Stimulated activated CD4-positive, alpha-beta T cell treated with anti-CD3 and anti-CD28 coated beads, Interleukin-12 subunit alpha, Interleukin-12 subunit beta, amount 100 ng/mL, for 4 hours (primary cell): ENCODE measurements at regions not wholly inside any gene's neighbourhood (a gene's known extent, or its start where the extent isn't known, plus 50 kb on each side); places are given as distances from the start of the nearest gene placed in this dataset.

ENCODE experiments used
- DNase-seq: peaks from one replicate; pipeline ENCODE4 v3.0.0-alpha.2; 2020

- no peak for DNase-seq
Observed at GRCh38 chr16:11476676-11477075, 110.0 kb downstream of the LITAF start.

DNA sequence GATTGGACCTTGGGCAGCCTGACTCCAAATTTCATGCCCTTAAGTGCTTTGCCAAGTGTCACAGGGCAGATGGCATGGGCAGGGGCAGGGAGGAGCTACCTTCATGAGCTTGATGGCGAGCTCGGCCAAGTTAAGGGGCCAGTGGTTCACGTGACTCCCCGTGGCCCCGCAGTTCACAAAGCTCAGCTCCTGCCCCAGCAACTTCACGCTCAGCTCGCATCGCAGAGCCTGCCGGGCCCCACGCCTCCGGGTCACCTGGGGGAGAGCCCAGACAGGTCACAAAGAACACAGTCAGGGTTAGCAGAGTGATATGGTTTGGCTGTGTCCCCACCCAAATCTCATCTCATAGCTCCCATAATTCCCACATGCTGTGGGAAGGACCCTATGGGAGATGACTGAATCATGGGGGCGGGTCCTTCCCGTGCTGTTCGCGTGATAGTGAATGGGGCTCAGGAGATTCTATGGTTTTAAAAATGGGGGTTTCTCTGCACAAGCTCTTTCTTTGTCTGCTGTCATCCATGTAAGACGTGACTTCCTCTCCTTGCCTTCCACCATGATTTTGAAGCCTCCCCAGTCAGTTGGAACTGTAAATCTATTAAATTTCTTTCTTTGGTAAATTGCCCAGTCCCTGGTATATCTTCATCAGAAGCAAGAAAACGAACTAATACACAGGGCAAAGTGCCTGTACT lies 108.1 kb downstream of the LITAF start:
- no peak for DNase-seq

DNA sequence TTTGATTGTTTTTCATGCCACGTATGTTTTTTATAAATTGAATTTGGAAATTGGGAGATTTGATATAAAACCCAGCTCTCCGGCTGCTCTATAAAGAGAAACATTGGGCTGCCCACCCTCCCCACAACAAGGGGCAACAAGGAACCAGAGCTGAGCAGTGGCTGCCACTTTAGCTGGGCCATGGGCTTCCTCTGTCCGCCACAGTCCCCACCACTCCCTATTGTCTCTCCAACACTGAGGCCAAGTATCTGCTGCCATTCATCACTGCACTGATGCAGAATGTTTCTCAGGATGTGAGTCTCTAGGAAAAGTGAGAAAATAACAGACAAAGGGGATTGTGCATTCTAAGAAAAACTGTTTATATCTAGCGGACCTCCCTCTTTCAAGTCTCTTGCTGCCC lies 106.8 kb downstream of the LITAF start:
- DNase-seq, result no peak

- DNase-seq, result no peak
Observed at GRCh38 chr16:11480634-11481033, 106.1 kb downstream of the LITAF start.

DNA sequence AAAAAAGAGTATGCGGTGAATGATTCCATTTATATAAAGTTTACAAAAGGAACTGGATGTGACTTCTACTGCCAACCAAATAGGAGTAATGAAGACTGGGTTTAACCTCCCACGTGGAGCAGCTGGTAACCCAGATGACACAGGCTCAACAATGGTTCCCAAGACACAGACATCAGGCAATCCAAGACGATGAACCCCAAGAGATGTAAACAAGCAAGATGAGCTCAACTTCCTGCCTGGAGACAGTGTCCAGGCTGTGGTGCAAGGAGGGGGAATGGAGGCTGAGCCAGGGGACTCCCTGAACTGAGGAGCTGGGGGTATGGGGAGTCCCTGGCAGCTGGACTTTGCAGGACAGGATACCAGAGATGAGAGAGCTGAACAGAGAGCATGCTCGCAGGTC lies 104.7 kb downstream of the LITAF start:
- no peak for DNase-seq

DNA sequence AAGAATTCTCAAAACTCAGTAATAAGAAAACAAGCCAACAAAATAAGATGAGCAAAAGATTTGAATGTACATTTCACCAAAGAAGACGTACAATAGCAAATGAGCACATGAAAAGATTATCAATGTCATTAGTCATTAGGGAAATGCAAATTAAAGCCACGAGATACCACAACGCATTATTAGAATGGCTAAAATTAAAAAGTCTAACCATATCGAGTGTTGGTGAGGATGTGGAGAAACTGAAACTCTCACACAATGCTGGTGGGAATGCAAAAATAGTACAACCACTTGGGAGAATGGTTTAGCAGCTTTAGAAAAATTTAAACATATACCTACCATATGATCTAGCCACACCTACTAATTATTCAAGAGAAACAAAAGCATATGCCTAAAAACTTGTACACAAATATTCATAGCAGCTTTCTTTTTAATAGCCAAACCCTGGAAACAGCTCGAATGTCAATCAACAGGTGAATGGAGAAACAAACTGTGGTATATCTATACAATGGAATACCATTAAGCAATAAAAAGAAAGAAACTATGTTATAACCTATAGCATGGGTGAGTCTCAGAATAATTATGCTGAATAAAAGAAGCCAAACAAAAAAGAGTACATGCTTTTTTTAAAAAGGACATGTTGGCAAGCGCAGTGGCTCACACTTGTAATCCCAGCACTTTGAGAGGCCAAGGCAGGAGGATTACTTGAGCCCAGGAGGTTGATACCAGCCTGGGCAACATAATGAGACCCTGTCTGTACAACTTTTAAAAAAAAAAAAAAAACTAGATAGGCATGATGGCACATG lies 103.6 kb downstream of the LITAF start:
- no peak for DNase-seq

DNA sequence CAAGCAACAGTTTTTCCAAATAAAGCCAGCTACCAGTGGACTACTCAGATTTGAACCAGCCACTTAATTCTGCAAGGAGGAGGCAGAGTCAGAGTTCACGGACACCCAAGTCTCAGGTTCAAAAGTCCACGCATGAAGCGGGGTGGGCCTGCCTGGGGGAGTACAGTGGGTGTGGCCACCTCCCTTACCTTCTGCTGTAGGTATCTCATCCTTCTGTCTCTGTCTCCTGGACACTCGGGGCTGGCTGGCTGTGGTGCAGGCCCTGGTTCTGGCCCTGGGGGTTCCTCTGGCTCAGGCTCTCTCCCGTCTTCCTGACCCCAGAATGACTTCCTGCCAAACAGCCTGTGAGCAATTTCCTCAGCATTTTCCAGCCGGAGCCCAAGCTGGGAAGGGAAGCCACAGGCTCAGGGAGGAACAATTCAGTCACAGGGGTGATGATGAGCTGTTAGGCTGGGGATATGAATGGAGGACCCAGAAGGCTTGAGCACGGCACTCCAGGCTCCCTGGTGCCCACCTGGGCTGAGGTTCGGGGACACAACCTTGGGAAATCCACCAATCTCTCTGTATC lies 101.9 kb downstream of the LITAF start:
- DNase-seq, result no peak

DNA sequence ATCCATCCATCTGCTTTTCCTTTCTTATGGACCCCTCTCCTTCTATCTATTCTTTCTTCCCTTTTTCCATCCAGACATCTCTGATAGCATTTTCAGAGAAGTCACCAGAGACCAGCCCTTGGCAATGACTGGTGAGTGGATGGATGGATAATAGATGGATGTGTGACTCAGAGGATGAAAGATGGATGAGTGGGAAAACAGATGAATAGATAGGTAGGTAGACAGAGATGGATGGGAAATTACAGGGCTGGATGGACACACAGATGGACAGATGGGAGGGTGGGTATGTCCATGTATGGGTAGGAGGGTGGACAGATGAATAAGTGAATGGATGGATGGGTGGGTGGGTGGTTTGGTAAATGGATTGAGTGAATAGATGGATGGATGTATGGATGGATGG lies 101.0 kb downstream of the LITAF start:
- no peak for DNase-seq

DNA sequence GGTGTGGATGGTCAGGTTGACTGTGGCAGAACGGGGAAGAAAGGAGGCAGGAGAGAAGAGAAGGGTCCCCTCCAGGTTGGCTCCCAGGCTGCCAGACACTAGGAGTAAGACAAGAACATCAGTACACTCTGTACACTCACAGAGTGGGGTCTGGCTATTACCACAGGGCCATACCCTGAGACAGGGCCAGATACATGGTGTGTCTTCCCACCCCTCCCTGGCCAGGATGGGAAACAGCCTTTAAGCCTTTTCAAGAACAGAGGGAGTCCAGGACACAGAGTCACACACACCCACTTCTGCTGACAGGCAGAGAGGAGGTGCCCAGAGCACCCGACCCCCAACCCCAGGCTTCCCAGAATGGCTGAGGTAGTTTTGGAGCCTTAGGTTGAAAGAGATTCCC lies 99.4 kb downstream of the LITAF start:
- no peak for DNase-seq

GRCh38 chr16:11488304-11488703 lies 98.4 kb downstream of the LITAF start:
- no peak for DNase-seq

DNA sequence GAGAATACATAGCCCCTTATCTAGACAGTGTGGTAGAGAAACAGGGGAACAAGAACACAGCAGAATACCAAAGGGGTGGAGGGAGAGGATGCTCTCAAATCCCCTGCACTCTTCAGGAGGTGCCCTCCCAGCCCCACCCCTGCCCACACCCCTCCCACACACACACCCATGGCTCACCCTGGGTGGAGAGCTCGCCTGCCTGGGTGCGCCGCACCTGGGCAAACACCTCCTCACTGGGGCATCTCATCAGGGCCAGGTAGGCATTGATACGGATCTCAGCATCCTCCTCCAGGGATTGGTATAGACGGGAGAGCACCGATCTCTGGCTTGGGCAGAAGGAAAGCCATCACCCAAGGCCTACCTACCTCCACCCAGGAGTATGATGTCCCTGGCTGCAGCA lies 95.2 kb downstream of the LITAF start:
- no peak for DNase-seq

DNA sequence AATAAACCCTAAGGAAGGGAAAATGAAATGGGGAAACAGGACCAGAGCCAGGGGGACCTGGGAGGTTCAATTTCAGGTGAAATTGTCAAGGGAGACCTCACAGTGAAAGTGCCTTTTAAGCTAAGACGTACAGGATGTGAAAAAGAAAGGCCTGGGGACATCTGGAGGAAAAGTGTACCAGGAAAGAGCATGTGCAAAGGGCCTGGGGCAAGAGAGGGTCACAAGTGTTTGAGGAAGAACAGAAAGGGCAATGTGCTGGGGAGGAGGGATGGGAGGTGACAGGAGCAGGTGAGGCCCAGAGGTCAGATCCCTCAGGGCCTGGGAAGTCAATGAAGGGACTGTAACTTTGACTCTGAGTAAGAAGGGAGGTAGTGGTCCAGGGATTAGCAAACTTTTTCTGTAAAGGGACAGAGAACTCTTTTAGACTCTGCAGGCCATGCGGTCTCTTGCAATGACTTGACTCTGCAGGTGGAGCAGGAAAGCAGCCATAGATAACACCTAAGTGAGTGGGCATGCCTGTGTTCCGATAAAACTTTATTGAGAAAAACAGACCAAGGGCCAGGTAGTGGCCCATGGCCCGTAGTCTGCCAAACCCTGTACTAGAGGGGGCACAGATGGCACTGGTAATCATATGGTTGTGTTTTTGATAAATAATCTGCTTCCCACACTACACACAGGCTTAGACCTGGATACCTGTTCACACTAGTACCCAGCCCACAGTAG lies 93.8 kb downstream of the LITAF start:
- no peak for DNase-seq

DNA sequence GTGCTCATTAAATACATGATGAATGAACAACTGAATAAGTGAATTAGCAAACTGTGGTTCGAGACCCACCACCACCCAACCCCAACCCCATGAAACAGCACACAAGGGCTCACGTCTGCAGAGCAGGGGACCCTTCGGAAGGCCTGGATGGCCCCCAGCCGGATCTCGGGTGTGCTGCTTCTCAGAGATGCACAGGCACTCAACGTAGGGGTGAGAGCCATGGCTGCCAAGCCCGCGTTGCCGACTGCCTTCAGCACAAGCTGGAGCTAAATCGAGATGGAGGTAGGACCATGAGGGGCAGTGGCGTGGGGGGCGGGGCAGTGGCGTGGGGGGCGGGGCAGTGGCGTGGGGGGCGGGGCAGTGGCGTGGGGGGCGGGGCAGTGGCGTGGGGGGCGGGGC lies 93.2 kb downstream of the LITAF start:
- no peak for DNase-seq

DNA sequence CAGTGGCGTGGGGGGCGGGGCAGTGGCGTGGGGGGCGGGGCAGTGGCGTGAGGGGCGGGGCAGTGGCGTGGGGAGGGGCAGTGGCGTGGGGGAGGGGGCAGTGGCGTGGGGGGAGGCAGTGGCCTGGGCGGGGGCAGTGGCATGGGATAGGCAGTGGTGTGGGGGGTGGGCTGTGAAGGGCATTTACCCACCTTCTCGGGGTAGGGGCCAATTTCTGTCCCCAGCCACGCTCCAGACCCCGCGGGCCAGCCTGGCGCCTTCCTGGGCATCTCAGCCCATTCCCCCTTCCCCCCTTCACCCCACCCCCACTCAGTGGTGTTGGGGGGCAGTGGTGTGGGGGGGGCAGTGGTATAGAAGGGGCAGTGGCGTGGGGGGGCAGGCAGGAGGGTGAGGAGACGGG lies 92.7 kb downstream of the LITAF start:
- no peak for DNase-seq

DNA sequence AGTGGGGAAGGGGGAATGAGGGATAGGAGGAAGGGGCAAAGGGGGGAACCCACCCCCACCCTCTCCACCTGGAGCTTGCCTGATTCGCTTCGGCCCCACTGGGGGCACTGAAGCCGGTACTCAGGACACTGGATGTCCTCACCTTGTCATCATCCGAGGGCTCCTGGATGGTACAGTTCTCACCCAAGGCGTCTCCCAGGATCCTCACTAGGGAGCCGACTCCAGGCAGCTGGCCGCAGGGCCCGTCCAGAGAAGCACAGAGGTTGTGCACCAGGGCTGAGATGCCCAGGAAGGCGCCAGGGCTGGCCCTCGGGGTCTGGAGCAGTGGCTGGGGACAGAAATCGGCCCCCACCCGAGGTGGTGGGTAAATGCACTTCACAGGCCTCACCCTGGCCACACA lies 92.3 kb downstream of the LITAF start:
- no peak for DNase-seq

GRCh38 chr16:11495066-11495407 lies 91.7 kb downstream of the LITAF start:
- DNase-seq, result no peak
